SK-N-SH treated with all-trans-retinoic acid at 6 μM for 48 hours (cell line): ENCODE measurements at regions not wholly inside any gene's neighbourhood (a gene's known extent, or its start where the extent isn't known, plus 50 kb on each side); places are given as distances from the start of the nearest gene placed in this dataset.

Experiments used
- CSDC2 ChIP-seq: fragments of 250-450 bp; sonication (Bioruptor Pico); IDR thresholded peaks from 2 replicates; pipeline ENCODE4 v1.5.0; 2020; ENCODE audit warnings: mild to moderate bottlenecking, moderate library complexity
- ISL1 ChIP-seq: fragments of 250-450 bp; sonication (Bioruptor Pico); IDR thresholded peaks from 2 replicates; pipeline ENCODE4 v2.1.2; 2022; ENCODE audit warnings: mild to moderate bottlenecking, moderate library complexity
- PPARA ChIP-seq: fragments of 250-450 bp; sonication (Bioruptor Pico); IDR thresholded peaks from 2 replicates; pipeline ENCODE4 v1.5.0; 2020; ENCODE audit warnings: mild to moderate bottlenecking, borderline replicate concordance
- RARB ChIP-seq: fragments of 250-450 bp; sonication (Bioruptor Pico); IDR thresholded peaks from 2 replicates; pipeline ENCODE4 v1.8.0; 2021; ENCODE audit warnings: mild to moderate bottlenecking, moderate library complexity
- SNAI2 ChIP-seq: fragments of 250-450 bp; sonication (Bioruptor Pico); IDR thresholded peaks from 2 replicates; pipeline ENCODE4 v1.5.0; 2020; ENCODE audit warnings: mild to moderate bottlenecking, moderate library complexity
- TSHZ2 ChIP-seq: fragments of 250-450 bp; sonication (Bioruptor Pico); IDR thresholded peaks from 2 replicates; pipeline ENCODE4 v1.5.0; 2020; ENCODE audit warnings: mild to moderate bottlenecking, moderate library complexity
- ZFP30 ChIP-seq: fragments of 450-650 bp; formaldehyde crosslinking; IDR thresholded peaks from 2 replicates; pipeline ENCODE4 v1.5.0; 2022; ENCODE audit warnings: mild to moderate bottlenecking, moderate library complexity
- ZNF565 ChIP-seq: fragments of 450-650 bp; formaldehyde crosslinking; conservative IDR thresholded peaks from 2 replicates; pipeline ENCODE4 v1.5.0; 2020; ENCODE audit warnings: low read depth, mild to moderate bottlenecking, moderate library complexity
- TF ChIP-seq, protein P1 (sequence below): fragments of 250-450 bp; sonication (Bioruptor Pico); IDR thresholded peaks from 2 replicates; pipeline ENCODE4 v1.8.0; 2021; ENCODE audit warnings: low read depth, mild to moderate bottlenecking, moderate library complexity, borderline replicate concordance
- TF ChIP-seq, protein P2 (sequence below): fragments of 250-450 bp; sonication (Bioruptor Pico); IDR thresholded peaks from 2 replicates; pipeline ENCODE4 v1.5.1; 2021; ENCODE audit warnings: mild to moderate bottlenecking, moderate library complexity
- TF ChIP-seq, protein P3 (sequence below): fragments of 250-450 bp; sonication (Bioruptor Pico); IDR thresholded peaks from 2 replicates; pipeline ENCODE4 v1.8.0; 2020; ENCODE audit warnings: mild to moderate bottlenecking, moderate library complexity, borderline replicate concordance

DNA sequence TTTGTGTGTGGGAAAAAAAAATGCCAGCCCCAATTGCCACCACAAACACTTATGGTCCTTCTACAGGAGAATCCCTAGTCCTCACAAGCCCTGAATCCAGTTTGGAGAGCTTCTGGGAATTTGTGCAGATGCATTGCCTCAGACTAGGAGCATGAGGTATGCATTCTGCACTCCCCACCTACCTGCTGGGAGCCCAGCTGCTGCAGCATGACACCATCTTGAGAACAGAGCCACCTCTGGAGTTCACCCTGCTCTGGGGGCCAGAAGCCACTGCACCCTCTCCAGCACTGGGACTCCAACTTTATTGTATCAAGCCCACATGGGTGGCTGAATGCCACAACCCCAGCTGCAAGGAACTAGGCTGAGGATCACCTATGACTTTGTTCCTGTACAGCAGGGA lies 568.5 kb upstream of the ID4 start:
- TF ChIP-seq, protein P1, sequence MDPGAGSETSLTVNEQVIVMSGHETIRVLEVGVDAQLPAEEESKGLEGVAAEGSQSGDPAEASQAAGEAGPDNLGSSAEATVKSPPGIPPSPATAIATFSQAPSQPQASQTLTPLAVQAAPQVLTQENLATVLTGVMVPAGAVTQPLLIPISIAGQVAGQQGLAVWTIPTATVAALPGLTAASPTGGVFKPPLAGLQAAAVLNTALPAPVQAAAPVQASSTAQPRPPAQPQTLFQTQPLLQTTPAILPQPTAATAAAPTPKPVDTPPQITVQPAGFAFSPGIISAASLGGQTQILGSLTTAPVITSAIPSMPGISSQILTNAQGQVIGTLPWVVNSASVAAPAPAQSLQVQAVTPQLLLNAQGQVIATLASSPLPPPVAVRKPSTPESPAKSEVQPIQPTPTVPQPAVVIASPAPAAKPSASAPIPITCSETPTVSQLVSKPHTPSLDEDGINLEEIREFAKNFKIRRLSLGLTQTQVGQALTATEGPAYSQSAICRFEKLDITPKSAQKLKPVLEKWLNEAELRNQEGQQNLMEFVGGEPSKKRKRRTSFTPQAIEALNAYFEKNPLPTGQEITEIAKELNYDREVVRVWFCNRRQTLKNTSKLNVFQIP (CRISPR knock-in tag) = no peak
- TF ChIP-seq ZNF565 (CRISPR knock-in tag) (no peak), RARB (CRISPR knock-in tag) (no peak), SNAI2 (CRISPR knock-in tag) (no peak), CSDC2 (CRISPR knock-in tag) (no peak), TSHZ2 (no peak), PPARA (CRISPR knock-in tag) (no peak), ISL1 (CRISPR knock-in tag) (no peak), ZFP30 (no peak)
- TF ChIP-seq, protein P2, sequence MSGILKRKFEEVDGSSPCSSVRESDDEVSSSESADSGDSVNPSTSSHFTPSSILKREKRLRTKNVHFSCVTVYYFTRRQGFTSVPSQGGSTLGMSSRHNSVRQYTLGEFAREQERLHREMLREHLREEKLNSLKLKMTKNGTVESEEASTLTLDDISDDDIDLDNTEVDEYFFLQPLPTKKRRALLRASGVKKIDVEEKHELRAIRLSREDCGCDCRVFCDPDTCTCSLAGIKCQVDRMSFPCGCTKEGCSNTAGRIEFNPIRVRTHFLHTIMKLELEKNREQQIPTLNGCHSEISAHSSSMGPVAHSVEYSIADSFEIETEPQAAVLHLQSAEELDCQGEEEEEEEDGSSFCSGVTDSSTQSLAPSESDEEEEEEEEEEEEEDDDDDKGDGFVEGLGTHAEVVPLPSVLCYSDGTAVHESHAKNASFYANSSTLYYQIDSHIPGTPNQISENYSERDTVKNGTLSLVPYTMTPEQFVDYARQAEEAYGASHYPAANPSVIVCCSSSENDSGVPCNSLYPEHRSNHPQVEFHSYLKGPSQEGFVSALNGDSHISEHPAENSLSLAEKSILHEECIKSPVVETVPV (CRISPR knock-in tag) = no peak
- TF ChIP-seq, protein P3, sequence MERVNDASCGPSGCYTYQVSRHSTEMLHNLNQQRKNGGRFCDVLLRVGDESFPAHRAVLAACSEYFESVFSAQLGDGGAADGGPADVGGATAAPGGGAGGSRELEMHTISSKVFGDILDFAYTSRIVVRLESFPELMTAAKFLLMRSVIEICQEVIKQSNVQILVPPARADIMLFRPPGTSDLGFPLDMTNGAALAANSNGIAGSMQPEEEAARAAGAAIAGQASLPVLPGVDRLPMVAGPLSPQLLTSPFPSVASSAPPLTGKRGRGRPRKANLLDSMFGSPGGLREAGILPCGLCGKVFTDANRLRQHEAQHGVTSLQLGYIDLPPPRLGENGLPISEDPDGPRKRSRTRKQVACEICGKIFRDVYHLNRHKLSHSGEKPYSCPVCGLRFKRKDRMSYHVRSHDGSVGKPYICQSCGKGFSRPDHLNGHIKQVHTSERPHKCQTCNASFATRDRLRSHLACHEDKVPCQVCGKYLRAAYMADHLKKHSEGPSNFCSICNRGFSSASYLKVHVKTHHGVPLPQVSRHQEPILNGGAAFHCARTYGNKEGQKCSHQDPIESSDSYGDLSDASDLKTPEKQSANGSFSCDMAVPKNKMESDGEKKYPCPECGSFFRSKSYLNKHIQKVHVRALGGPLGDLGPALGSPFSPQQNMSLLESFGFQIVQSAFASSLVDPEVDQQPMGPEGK (CRISPR knock-in tag) = no peak
